H1 (cell line): ENCODE measurements at regions not wholly inside any gene's neighbourhood (a gene's known extent, or its start where the extent isn't known, plus 50 kb on each side); places are given as distances from the start of the nearest gene placed in this dataset.

ENCODE experiments used
- CTCF ChIA-PET: fragments of 300-600 bp; sonication (Branson Sonifier 250); formaldehyde crosslinking; loops from one replicate; lab custom pipeline; 2021; ENCODE audit not compliant: partially characterized antibody; lab: Charles Lee
- POLR2A ChIA-PET: fragments of 300-600 bp; sonication (Branson Sonifier 250); formaldehyde crosslinking; loops from one replicate; lab custom pipeline; 2021; ENCODE audit warnings: inconsistent platforms; ENCODE audit not compliant: partially characterized antibody; lab: Charles Lee
- DNase-seq, 2 experiments: peaks; one replicate each; pipeline versions ENCODE4 v3.0.0 to v3.0.0-alpha.2; 2010 to 2022; ENCODE audit warnings: low spot score in 2 of 2, low read depth in 1 of 2, mixed read lengths in 1 of 2
- FAIRE-seq: peaks from 2 replicates; lab custom pipeline; 2011; peaks lifted over from hg19 to GRCh38; lab: Jason Lieb, UNC
- H2AFZ ChIP-seq: 2 replicates; pipeline ENCODE4 v1.8.1; 2012; ENCODE audit warnings: low read length, inconsistent platforms
- H2AK5ac ChIP-seq: 2 replicates; pipeline ENCODE4 v1.6.1; 2013; ENCODE audit warnings: low read depth, low read length
- H2BK120ac ChIP-seq: replicated peaks from 2 replicates; pipeline ENCODE3; 2013; ENCODE audit warnings: low read depth, low read length, inconsistent platforms
- H2BK12ac ChIP-seq: 2 replicates; pipeline ENCODE4 v1.6.1; 2013; ENCODE audit warnings: low read depth, low read length
- H2BK15ac ChIP-seq: 2 replicates; pipeline ENCODE4 v1.6.1; 2013; ENCODE audit warnings: low read length
- H2BK20ac ChIP-seq: 2 replicates; pipeline ENCODE4 v1.6.1; 2013; ENCODE audit warnings: low read length
- H2BK5ac ChIP-seq: 2 replicates; pipeline ENCODE4 v1.6.1; 2013; ENCODE audit warnings: low read depth, low read length
- H3K14ac ChIP-seq: 2 replicates; pipeline ENCODE4 v1.6.1; 2013; ENCODE audit warnings: inconsistent platforms; ENCODE audit not compliant: insufficient read length
- H3K18ac ChIP-seq: 2 replicates; pipeline ENCODE4 v1.6.1; 2013; ENCODE audit warnings: low read length; ENCODE audit errors: extremely low read depth
- H3K23ac ChIP-seq: 2 replicates; pipeline ENCODE4 v1.6.1; 2013; ENCODE audit warnings: inconsistent platforms; ENCODE audit not compliant: insufficient read length
- H3K23me2 ChIP-seq: 2 replicates; pipeline ENCODE4 v1.6.1; 2013; ENCODE audit warnings: low read depth, low read length
- H3K27ac ChIP-seq: 2 replicates; pipeline ENCODE4 v1.6.1; 2011; ENCODE audit warnings: low read depth, low read length, inconsistent platforms
- H3K27me3 ChIP-seq, 4 experiments: replicated peaks in 1 of 4; 1 replicate in 1 of 4; 2 replicates in 3 of 4; pipeline versions ENCODE4 v1.6.1 to v1.8.1; 2011 to 2013; ENCODE audit warnings: low read length in 3 of 4, mild to moderate bottlenecking in 3 of 4, inconsistent platforms in 2 of 4, mixed read lengths in 2 of 4, moderate library complexity in 1 of 4; ENCODE audit not compliant: control insufficient read depth in 3 of 4, insufficient read depth in 3 of 4; ENCODE audit errors: extremely low read depth in 1 of 4
- H3K36me3 ChIP-seq, 4 experiments: 2 replicates each; pipeline versions ENCODE4 v1.6.1 to v1.8.1; 2011 to 2013; ENCODE audit warnings: mild to moderate bottlenecking in 4 of 4, low read length in 3 of 4, moderate library complexity in 2 of 4, control low read depth in 1 of 4, inconsistent platforms in 1 of 4; ENCODE audit not compliant: insufficient read depth in 4 of 4, control insufficient read depth in 2 of 4
- H3K4ac ChIP-seq: replicated peaks from 2 replicates; pipeline ENCODE3; 2013; ENCODE audit warnings: low read length, low read depth, mixed read lengths, inconsistent platforms; ENCODE audit not compliant: insufficient read length
- H3K4me1 ChIP-seq, 4 experiments: replicated peaks in 1 of 4; 1 replicate in 1 of 4; 2 replicates in 3 of 4; pipeline versions ENCODE4 v1.6.1 to v1.8.1; 2011 to 2013; ENCODE audit warnings: low read length in 3 of 4, inconsistent platforms in 2 of 4, mixed read lengths in 1 of 4; ENCODE audit not compliant: insufficient read depth in 4 of 4, control insufficient read depth in 3 of 4
- H3K4me2 ChIP-seq, 2 experiments: 2 replicates each; pipeline versions ENCODE4 v1.6.1 to v1.8.1; 2011 to 2013; ENCODE audit warnings: low read depth in 2 of 2, low read length in 2 of 2, control low read depth in 1 of 2, inconsistent platforms in 1 of 2, mild to moderate bottlenecking in 1 of 2; ENCODE audit not compliant: insufficient read depth in 1 of 2
- H3K4me3 ChIP-seq, 4 experiments: fragments of 200-600, 300-600 bp in 1 of 4; sonication (generic), shearing (Covaris generic), sonication (Bioruptor Twin) in 1 of 4; 2 replicates each; pipeline versions ENCODE4 v1.5.1 to v1.8.1; 2011 to 2016; ENCODE audit warnings: low read length in 4 of 4, low read depth in 3 of 4, control low read depth in 2 of 4, inconsistent platforms in 2 of 4, mild to moderate bottlenecking in 2 of 4, mixed read lengths in 1 of 4, moderate library complexity in 1 of 4; ENCODE audit not compliant: insufficient read depth in 2 of 4; ENCODE audit errors: extremely low read depth in 1 of 4
- H3K56ac ChIP-seq: replicated peaks from 2 replicates; pipeline ENCODE3; 2013; ENCODE audit warnings: low read depth, mild to moderate bottlenecking, mixed read lengths, low read length, inconsistent platforms; ENCODE audit not compliant: insufficient read length
- H3K79me1 ChIP-seq: 2 replicates; pipeline ENCODE4 v1.6.1; 2013; ENCODE audit warnings: low read depth, low read length, control low read depth
- H3K79me2 ChIP-seq, 2 experiments: 2 replicates each; pipeline versions ENCODE4 v1.6.1 to v1.8.1; 2012 to 2013; ENCODE audit warnings: low read length in 2 of 2, mild to moderate bottlenecking in 2 of 2, inconsistent platforms in 1 of 2; ENCODE audit not compliant: insufficient read depth in 2 of 2, control insufficient read depth in 1 of 2
- H3K9ac ChIP-seq, 4 experiments: replicated peaks in 1 of 4; 1 replicate in 1 of 4; 2 replicates in 3 of 4; pipeline versions ENCODE4 v1.6.1 to v1.8.1; 2011 to 2013; ENCODE audit warnings: low read depth in 3 of 4, low read length in 3 of 4, control low read depth in 2 of 4, mild to moderate bottlenecking in 2 of 4, moderate library complexity in 2 of 4, inconsistent platforms in 1 of 4; ENCODE audit errors: extremely low read depth in 1 of 4
- H3K9me3 ChIP-seq, 2 experiments: 2 replicates each; pipeline versions ENCODE4 v1.6.1 to v1.8.1; 2012 to 2013; ENCODE audit warnings: mild to moderate bottlenecking in 2 of 2, moderate library complexity in 2 of 2, control low read depth in 1 of 2, inconsistent platforms in 1 of 2, low read depth in 1 of 2, low read length in 1 of 2, mixed read lengths in 1 of 2; ENCODE audit not compliant: insufficient read depth in 2 of 2
- H4K20me1 ChIP-seq, 2 experiments: replicated peaks in 1 of 2; 2 replicates each; pipeline versions ENCODE3 to v1.8.1; 2011 to 2013; ENCODE audit warnings: inconsistent platforms in 2 of 2, low read length in 2 of 2, mild to moderate bottlenecking in 1 of 2; ENCODE audit not compliant: insufficient read depth in 2 of 2, control insufficient read depth in 1 of 2
- H4K5ac ChIP-seq: 2 replicates; pipeline ENCODE4 v1.6.1; 2013; ENCODE audit warnings: low read length, low read depth, mixed read lengths, inconsistent platforms; ENCODE audit not compliant: insufficient read length
- H4K8ac ChIP-seq: 2 replicates; pipeline ENCODE4 v1.8.0; 2013; ENCODE audit warnings: mild to moderate bottlenecking, moderate library complexity, low read length, inconsistent platforms; ENCODE audit not compliant: insufficient read depth; ENCODE audit errors: extremely low read depth
- H4K91ac ChIP-seq: replicated peaks from 2 replicates; pipeline ENCODE3; 2013; ENCODE audit warnings: low read length, mixed read lengths, inconsistent platforms; ENCODE audit not compliant: insufficient read length
- ASH2L ChIP-seq: fragments of 200-600, 300-600 bp; sonication (generic); IDR thresholded peaks from one replicate; pipeline ENCODE4 v1.7.1; 2017; ENCODE audit warnings: low read length
- ATF3 ChIP-seq: IDR thresholded peaks from 2 replicates; pipeline ENCODE4 v1.6.1; 2011; ENCODE audit warnings: low read depth, mild to moderate bottlenecking, low read length; ENCODE audit not compliant: insufficient read depth
- BRCA1 ChIP-seq: IDR thresholded peaks from 2 replicates; pipeline ENCODE4 v1.6.1; 2012; ENCODE audit warnings: low read depth, low read length, improper control_type of control experiment
- CBX5 ChIP-seq: fragments of 300-800, 300-1000 bp; sonication (generic); IDR thresholded peaks from 2 replicates; pipeline ENCODE4 v1.7.1; 2016; ENCODE audit warnings: antibody characterized with exemption, low read length, low read depth
- CBX8 ChIP-seq: fragments of 300-800, 300-1000 bp; sonication (generic); IDR thresholded peaks from 2 replicates; pipeline ENCODE4 v1.7.1; 2016; ENCODE audit warnings: low read depth, low read length, borderline replicate concordance
- CREB1 ChIP-seq: IDR thresholded peaks from 2 replicates; pipeline ENCODE4 v1.6.1; 2012; ENCODE audit warnings: inconsistent platforms
- EZH2 ChIP-seq: fragments of 200-600 bp; sonication (generic); IDR thresholded peaks from 2 replicates; pipeline ENCODE4 v1.7.1; 2012; ENCODE audit warnings: low read depth, mild to moderate bottlenecking, moderate library complexity, low read length, inconsistent platforms; ENCODE audit not compliant: severe bottlenecking
- PHF8 ChIP-seq: fragments of 200-600 bp; sonication (generic); conservative IDR thresholded peaks from 2 replicates; pipeline ENCODE4 v1.7.1; 2012; ENCODE audit warnings: low read depth, mild to moderate bottlenecking, inconsistent platforms, low read length, moderate library complexity
- RFX5 ChIP-seq: IDR thresholded peaks from 2 replicates; pipeline ENCODE4 v1.6.1; 2011; ENCODE audit warnings: low read depth, low read length, improper control_type of control experiment, borderline replicate concordance
- SAP30 ChIP-seq: fragments of 300-600 bp; sonication (generic); IDR thresholded peaks from 2 replicates; pipeline ENCODE4 v1.7.1; 2012; ENCODE audit warnings: low read length, moderate library complexity, mild to moderate bottlenecking, inconsistent platforms; ENCODE audit not compliant: insufficient read depth, insufficient replicate concordance
- SP1 ChIP-seq: IDR thresholded peaks from 2 replicates; pipeline ENCODE4 v1.6.1; 2011; ENCODE audit warnings: low read depth, low read length
- SP4 ChIP-seq: IDR thresholded peaks from 2 replicates; pipeline ENCODE4 v1.6.1; 2012; ENCODE audit warnings: low read length, inconsistent platforms
- TAF7 ChIP-seq: optimal IDR thresholded peaks from 2 replicates; pipeline ENCODE3; 2011; ENCODE audit warnings: low read depth, mild to moderate bottlenecking, inconsistent platforms, low read length, moderate library complexity, borderline replicate concordance
- TBP ChIP-seq: IDR thresholded peaks from 2 replicates; pipeline ENCODE4 v1.6.1; 2011; ENCODE audit warnings: low read depth, low read length, improper control_type of control experiment
- TCF12 ChIP-seq: IDR thresholded peaks from 2 replicates; pipeline ENCODE4 v1.6.1; 2011; ENCODE audit warnings: low read depth, mild to moderate bottlenecking, low read length
- WGBS, 2 experiments: shearing (Covaris generic) in 1 of 2; methylation state at CpG; one replicate each; pipeline versions ENCODE4 v1.1.6 to v1.1.7; 2013 to 2015; ENCODE audit warnings: low lambda C conversion rate in 2 of 2, mixed read lengths in 2 of 2, inconsistent platforms in 1 of 2, low coverage in 1 of 2, missing lambda C conversion rate in 1 of 2; ENCODE audit not compliant: insufficient replicate concordance in 2 of 2, insufficient coverage in 1 of 2, insufficient read length in 1 of 2; ENCODE audit errors: extremely low coverage in 1 of 2, missing lambda C conversion rate in 1 of 2; 5-methylcytosine and 5-hydroxymethylcytosine counted together

- Histone ChIP-seq H2BK20ac (no peak overlapping the region), H2AK5ac (no peak overlapping the region), H2AFZ (no peak overlapping the region), H4K8ac (no peak overlapping the region), H3K18ac (no peak overlapping the region), H3K14ac (no peak overlapping the region), H2BK15ac (no peak overlapping the region), H2BK5ac (no peak overlapping the region), H3K4ac (no peak overlapping the region), H3K4me2 (no peak overlapping the region), H3K23me2 (no peaks in the 10 kb centered on the region), H3K79me2 (no peaks in the 10 kb centered on the region), H2BK12ac (no peak overlapping the region), H3K9me3 (peaks cover 2 to 11% of the 10 kb centered on the region in 2 experiments; a peak in 3 of 4 replicates), H3K4me1 (no peaks in the 10 kb centered on the region; a peak in 1 of 7 replicates), H4K91ac (no peak overlapping the region), H3K27ac (no peak overlapping the region), H4K20me1 (no peaks in the 10 kb centered on the region), H3K4me3 (no peak overlapping the region), H3K27me3 (no peaks in the 10 kb centered on the region), H2BK120ac (no peak overlapping the region), H3K79me1 (no peaks in the 10 kb centered on the region), H3K23ac (no peak overlapping the region), H3K9ac (no peak overlapping the region), H4K5ac (no peak overlapping the region), H3K56ac (no peak overlapping the region), H3K36me3 (0 out of 8 replicates have a peak, but pooled peaks cover 0 to 2% (median 0%) of the 10 kb centered on the region in 4 experiments)
- DNase-seq, result no peak
- ChIA-PET POLR2A (no interaction called here), CTCF (interaction anchor here (0.6 kb wide), 1 partner anchor 11 kb away, joined by 3 read pairs; no protein-coding TSS in a partner anchor)
- no peak for FAIRE-seq
- WGBS, 2 experiments, result 100% methylated on average over 1 of the region's 1 CpG; no CpG with 5 or more reads in 1 of the 2 experiments
- TF ChIP-seq BRCA1 (no peak), TBP (no peak), SP1 (no peak), CREB1 (no peak), TCF12 (no peak), EZH2 (no peak), CBX5 (no peak), PHF8 (no peak), SAP30 (no peak), ATF3 (no peak), ASH2L (no peak), CBX8 (no peak), SP4 (no peak), TAF7 (no peak), RFX5 (no peak)
These were observed 58.5 kb upstream of the PABPC4L start for GRCh38 chr4:134260126-134260525.
